Stimulated activated naive B cell treated with anti-CD40 and anti-IgM and Interleukin-4, amounts not matched to agents 10 μg/mL and 1 μg/mL and 100 μg/mL, for 72 hours (primary cell): ENCODE measurements at regions not wholly inside any gene's neighbourhood (a gene's known extent, or its start where the extent isn't known, plus 50 kb on each side); places are given as distances from the start of the nearest gene placed in this dataset.

Experiments
- ATAC-seq, 2 donors: fragments of 150-1000 bp; cut with Tn5 transposase; replicated peaks; 2 replicates each; pipeline ENCODE4 v1.10.0; 2021; ENCODE audit warnings: moderate library complexity in 1 of 2
- DNase-seq: peaks from one replicate; pipeline ENCODE4 v3.0.0; 2021
- H3K27ac Mint-ChIP-seq: one replicate; pipeline ENCODE4 v1.8.0; 2022; ENCODE audit warnings: mild to moderate bottlenecking, mixed read lengths
- H3K27me3 Mint-ChIP-seq, 2 donors: one replicate each; pipeline ENCODE4 v1.8.0; 2022; ENCODE audit warnings: mixed read lengths in 2 of 2
- H3K36me3 Mint-ChIP-seq, 2 donors: one replicate each; pipeline ENCODE4 v1.8.0; 2022; ENCODE audit warnings: mixed read lengths in 2 of 2, mild to moderate bottlenecking in 1 of 2
- H3K4me1 Mint-ChIP-seq, 2 donors: one replicate each; pipeline ENCODE4 v1.8.0; 2022; ENCODE audit warnings: mixed read lengths in 2 of 2, mild to moderate bottlenecking in 1 of 2
- H3K4me3 Mint-ChIP-seq, 2 donors: one replicate each; pipeline ENCODE4 v1.8.0; 2022; ENCODE audit warnings: mild to moderate bottlenecking in 2 of 2, mixed read lengths in 2 of 2, moderate library complexity in 1 of 2
- H3K9me3 Mint-ChIP-seq, 2 donors: one replicate each; pipeline ENCODE4 v1.8.0; 2022; ENCODE audit warnings: mixed read lengths in 2 of 2, mild to moderate bottlenecking in 1 of 2

DNA sequence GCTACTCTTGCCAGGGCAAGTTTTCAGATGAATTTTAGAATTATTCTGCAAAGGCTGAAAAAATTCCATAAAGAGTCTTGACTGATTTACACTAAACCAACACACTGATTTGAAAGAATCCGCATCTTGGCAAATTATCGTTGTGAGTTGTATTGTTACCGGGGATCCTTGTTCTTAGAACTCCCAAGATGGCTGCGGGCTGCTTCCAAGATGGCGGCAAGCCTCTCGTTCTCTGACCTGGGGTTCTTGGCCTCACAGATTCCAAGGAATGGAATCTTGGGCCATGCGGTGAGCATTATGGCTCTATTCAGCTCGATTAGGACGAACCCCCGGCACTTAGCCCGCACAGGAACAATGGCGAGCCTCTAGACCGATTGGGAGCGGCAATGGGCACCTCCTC lies 132.5 kb downstream of the ZNF664 start:
- Mint-ChIP-seq H3K4me3 (no peak overlapping the region), H3K27me3 (peaks cover 0 to 3% of the 10 kb centered on the region in 2 donors), H3K27ac (no peak overlapping the region), H3K4me1 (peaks cover 0 to 2% of the 10 kb centered on the region in 2 donors), H3K36me3 (peaks cover 0 to 4% of the 10 kb centered on the region in 2 donors), H3K9me3 (peaks cover 7% of the 10 kb centered on the region in 2 donors)
- ATAC-seq, result no peak
- DNase-seq, result no peak

DNA sequence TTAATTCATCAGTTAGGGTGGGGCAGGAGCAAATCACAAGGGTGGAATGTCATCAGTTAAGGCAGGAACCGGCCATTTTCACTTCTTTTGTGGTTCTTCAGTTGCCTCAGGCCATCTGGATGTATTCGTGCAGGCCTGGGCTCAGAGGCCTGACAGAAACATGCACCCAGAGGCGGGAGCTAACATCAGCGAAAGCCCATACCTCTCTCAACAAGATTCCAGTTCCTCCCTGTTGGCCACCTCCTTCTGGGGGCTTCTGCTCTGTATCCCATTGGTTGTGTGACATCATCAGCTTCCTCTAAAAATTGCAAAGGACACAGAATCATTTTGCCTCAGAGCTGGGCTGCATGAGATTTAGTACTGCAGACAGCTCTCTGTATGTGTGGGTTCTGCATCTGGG lies 134.3 kb downstream of the ZNF664 start:
- H3K9me3 Mint-ChIP-seq, result peaks cover 5 to 7% of the 10 kb centered on the region in 2 donors
- peaks cover 0 to 4% of the 10 kb centered on the region in 2 donors for H3K36me3 Mint-ChIP-seq
- H3K4me1 Mint-ChIP-seq, result peaks cover 0 to 2% of the 10 kb centered on the region in 2 donors
- ATAC-seq (no peak), DNase-seq (no peak)
- no peak overlapping the region for H3K4me3 Mint-ChIP-seq
- no peak overlapping the region for H3K27ac Mint-ChIP-seq
- peaks cover 0 to 3% of the 10 kb centered on the region in 2 donors for H3K27me3 Mint-ChIP-seq

DNA sequence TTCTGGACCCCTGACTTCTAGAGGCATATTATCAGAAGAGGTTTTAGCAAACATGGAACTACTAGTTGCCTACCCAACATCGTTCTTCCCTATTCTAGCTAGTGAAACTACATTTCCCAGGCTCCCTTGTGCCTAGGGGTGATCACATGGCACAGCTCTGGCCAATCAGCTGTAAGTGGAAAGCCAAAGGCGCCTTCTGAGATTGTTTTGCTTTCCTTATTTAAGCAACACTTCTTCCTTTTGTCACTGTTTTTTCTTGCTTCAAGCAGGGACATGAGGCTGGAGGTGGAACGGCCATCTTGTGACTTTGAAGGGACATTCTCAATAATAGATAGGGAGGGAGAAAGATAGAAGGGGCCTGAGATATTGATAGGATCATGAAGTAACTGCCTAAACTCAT lies 136.7 kb downstream of the ZNF664 start:
- H3K9me3 Mint-ChIP-seq, result peaks cover 5 to 7% of the 10 kb centered on the region in 2 donors
- peaks cover 0 to 2% of the 10 kb centered on the region in 2 donors for H3K4me1 Mint-ChIP-seq
- no peak overlapping the region for H3K27ac Mint-ChIP-seq
- DNase-seq (peak; percentile 2), ATAC-seq (peak; percentile 70 to 85)
- H3K4me3 Mint-ChIP-seq, result no peak overlapping the region
- H3K36me3 Mint-ChIP-seq, result peaks cover 0 to 4% of the 10 kb centered on the region in 2 donors
- H3K27me3 Mint-ChIP-seq, result peaks cover 0 to 4% of the 10 kb centered on the region in 2 donors

DNA sequence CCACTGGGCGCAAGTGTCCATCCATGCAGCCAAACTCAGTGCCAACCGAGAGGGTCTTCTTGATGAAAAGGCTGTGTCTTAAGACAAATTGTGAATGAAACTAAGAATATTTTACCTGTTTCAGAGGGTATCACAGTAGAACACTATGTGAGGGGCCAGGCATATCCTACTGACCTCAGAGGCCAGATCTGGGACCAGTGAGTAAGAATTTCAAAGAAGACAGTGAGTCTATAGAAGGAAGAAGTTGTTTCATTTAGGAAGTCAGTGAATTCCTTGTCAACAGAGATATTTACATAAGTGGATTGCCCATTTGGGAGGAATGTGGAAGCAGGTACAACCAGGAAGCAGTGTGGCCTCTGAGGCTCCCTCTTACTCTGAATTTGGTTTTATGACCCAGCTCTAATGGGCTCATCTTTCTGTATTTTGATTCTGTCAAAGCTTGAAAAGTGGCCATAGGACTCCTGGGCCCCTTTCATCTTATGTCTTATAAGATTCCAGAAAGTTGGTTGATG lies 137.4 kb downstream of the ZNF664 start:
- Mint-ChIP-seq H3K27ac (no peak overlapping the region), H3K9me3 (peaks cover 5 to 7% of the 10 kb centered on the region in 2 donors), H3K36me3 (peaks cover 0 to 4% of the 10 kb centered on the region in 2 donors), H3K4me3 (no peak overlapping the region), H3K27me3 (peaks cover 6 to 9% of the 10 kb centered on the region in 2 donors), H3K4me1 (peaks cover 0 to 2% of the 10 kb centered on the region in 2 donors)
- ATAC-seq, result no peak
- no peak for DNase-seq

DNA sequence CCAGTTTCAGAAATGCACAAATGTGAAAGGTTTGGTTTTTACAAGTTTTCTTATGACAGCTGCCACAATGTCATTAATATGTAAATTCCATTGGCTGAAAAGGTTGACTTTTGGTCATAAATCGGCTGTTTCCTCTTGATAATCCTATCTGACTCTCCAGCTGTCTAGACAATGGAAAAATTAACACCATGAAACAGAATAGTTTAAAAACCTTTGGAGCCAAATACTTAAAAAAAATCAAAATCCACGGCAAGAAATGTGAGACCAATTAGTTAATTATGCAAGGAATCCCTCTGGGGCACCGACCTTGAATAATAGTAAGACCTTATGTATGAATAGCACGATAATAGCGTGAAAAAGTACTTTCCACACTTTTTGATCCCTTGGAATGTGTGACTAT lies 138.0 kb downstream of the ZNF664 start:
- peaks cover 5 to 7% of the 10 kb centered on the region in 2 donors for H3K9me3 Mint-ChIP-seq
- no peak for ATAC-seq
- no peak overlapping the region for H3K27ac Mint-ChIP-seq
- DNase-seq, result no peak
- H3K27me3 Mint-ChIP-seq, result peaks cover 6 to 9% of the 10 kb centered on the region in 2 donors
- H3K4me1 Mint-ChIP-seq, result peaks cover 0 to 2% of the 10 kb centered on the region in 2 donors
- H3K36me3 Mint-ChIP-seq, result peaks cover 0 to 4% of the 10 kb centered on the region in 2 donors
- no peak overlapping the region for H3K4me3 Mint-ChIP-seq

DNA sequence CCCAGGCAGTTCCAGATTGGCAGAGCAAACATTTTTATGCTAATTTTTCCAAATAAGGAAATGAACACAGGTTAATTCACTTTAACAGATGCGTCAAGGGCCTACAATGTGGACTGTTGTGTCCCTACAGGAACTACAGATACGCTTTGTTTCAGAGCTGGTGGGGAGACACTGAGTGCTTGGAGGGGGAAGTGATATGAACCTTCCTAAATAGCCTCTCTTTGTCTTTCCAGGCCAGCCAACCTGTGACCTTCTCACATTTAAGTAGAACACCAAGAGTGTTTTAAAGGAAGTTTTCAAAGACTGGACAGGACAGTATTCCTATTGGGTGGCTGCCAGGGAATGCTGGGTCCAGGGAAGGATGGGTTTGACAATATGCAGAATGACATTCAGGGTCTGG lies 141.3 kb downstream of the ZNF664 start:
- Mint-ChIP-seq H3K4me1 (peaks cover 0 to 2% of the 10 kb centered on the region in 2 donors), H3K4me3 (no peak overlapping the region), H3K27ac (no peak overlapping the region), H3K9me3 (peaks cover 0 to 4% of the 10 kb centered on the region in 2 donors), H3K36me3 (no peaks in the 10 kb centered on the region), H3K27me3 (peaks cover 6 to 10% of the 10 kb centered on the region in 2 donors)
- DNase-seq (no peak), ATAC-seq (no peak)

DNA sequence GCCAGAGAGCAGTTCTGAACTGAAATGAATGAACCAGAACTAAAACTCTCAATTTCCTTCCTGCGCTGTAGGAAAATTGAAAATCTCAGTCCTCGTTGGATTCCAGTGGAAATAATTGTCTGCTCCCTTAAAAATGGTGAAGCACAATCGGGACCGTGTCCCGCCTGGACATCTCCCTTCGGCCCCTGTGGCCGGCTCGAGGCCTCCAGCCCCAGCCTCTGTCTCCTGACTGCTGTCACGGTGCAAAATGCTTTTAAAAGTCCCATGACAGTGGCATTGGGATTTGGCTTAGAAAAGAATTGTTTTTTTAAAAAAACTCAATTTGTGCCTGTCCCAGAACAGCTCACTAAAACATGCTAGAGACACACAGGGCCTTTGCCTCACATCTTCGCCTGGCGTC lies 142.5 kb downstream of the ZNF664 start:
- Mint-ChIP-seq H3K36me3 (no peaks in the 10 kb centered on the region), H3K9me3 (no peaks in the 10 kb centered on the region), H3K4me3 (no peak overlapping the region), H3K27me3 (peaks cover 6 to 10% of the 10 kb centered on the region in 2 donors), H3K4me1 (no peaks in the 10 kb centered on the region), H3K27ac (no peak overlapping the region)
- DNase-seq (no peak), ATAC-seq (no peak)

DNA sequence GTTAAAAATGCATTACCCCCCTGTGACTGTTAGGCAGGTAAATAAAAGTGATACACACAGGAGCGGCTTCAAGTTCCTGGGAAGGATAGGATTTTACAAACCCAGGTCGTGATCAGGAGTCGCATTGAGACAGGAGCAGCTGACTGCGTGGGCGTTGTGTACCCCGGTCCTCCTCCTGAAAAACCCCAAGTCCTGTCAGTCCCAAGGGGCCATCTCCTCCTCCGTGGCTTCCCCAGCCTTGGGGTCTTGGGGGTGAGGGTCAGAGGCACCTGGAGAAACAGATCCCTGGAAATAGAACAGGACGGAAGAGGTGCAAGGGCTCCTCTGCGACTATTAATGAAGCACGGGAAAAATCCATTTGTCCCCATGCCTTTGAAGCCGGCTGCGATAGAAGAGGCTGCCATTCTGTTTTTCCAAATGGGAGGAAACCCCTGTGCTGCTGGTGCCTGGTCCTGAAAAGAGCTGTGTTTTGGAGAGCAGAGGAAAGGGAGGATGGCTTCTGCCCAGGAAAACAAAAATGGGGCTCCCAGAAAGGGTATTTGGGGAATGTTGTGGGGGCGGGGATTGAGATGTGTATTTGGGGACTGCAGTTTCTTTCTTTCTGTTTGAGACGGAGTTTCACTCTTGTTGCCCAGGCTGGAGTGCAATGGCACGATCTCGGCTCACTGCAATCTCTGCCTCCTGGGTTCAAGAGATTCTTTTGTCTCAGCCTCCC lies 143.1 kb downstream of the ZNF664 start:
- peaks cover 6 to 10% of the 10 kb centered on the region in 2 donors for H3K27me3 Mint-ChIP-seq
- H3K4me1 Mint-ChIP-seq, result no peaks in the 10 kb centered on the region
- no peak for DNase-seq
- no peak overlapping the region for H3K4me3 Mint-ChIP-seq
- no peaks in the 10 kb centered on the region for H3K36me3 Mint-ChIP-seq
- no peak for ATAC-seq
- no peaks in the 10 kb centered on the region for H3K9me3 Mint-ChIP-seq
- H3K27ac Mint-ChIP-seq, result no peak overlapping the region

DNA sequence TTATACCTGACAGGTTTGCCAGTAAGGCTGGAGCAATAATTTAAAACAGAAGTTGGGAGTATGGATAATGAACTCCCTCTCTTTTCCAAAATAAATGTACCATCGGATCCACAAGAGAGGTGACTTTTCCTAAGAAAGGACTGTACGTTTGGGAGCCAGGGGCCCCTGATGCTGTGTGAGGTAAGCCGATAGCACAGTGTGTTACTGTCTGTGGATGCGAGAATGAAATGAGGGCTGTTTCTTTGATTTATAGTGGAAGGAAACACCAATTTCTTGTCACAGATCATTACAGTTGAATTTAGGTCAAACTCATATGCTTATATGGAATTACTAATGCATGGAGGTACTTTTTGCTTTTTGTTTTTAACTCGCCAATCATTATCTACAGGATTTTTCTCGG lies 147.7 kb downstream of the ZNF664 start:
- Mint-ChIP-seq H3K27me3 (peaks cover 7 to 9% of the 10 kb centered on the region in 2 donors), H3K4me1 (no peaks in the 10 kb centered on the region), H3K27ac (no peak overlapping the region), H3K9me3 (no peaks in the 10 kb centered on the region), H3K36me3 (no peaks in the 10 kb centered on the region), H3K4me3 (no peak overlapping the region)
- no peak for ATAC-seq
- DNase-seq, result no peak

DNA sequence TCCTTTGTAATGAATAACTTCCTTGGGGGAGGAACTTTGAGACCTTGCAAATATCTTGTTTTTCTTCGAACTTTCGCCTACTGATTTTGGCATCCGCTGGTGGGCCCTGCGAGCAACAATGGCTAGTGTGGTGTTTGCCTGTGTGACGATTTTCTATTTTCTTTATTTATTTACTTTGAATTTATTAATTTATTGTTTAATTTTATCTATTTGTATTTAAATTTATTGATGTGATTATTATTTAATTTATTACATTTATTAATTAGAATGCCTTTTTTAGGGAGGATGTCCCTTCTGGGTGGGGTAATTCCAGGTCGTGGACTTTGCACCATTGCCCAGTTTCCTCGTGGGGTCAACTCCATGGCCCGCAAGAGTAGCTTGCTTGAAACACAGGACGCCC lies 149.7 kb downstream of the ZNF664 start:
- H3K27me3 Mint-ChIP-seq, result peaks cover 5 to 12% of the 10 kb centered on the region in 2 donors
- no peaks in the 10 kb centered on the region for H3K9me3 Mint-ChIP-seq
- DNase-seq, result no peak
- H3K4me1 Mint-ChIP-seq, result no peaks in the 10 kb centered on the region
- no peaks in the 10 kb centered on the region for H3K36me3 Mint-ChIP-seq
- H3K4me3 Mint-ChIP-seq, result no peak overlapping the region
- ATAC-seq, result no peak
- no peak overlapping the region for H3K27ac Mint-ChIP-seq

DNA sequence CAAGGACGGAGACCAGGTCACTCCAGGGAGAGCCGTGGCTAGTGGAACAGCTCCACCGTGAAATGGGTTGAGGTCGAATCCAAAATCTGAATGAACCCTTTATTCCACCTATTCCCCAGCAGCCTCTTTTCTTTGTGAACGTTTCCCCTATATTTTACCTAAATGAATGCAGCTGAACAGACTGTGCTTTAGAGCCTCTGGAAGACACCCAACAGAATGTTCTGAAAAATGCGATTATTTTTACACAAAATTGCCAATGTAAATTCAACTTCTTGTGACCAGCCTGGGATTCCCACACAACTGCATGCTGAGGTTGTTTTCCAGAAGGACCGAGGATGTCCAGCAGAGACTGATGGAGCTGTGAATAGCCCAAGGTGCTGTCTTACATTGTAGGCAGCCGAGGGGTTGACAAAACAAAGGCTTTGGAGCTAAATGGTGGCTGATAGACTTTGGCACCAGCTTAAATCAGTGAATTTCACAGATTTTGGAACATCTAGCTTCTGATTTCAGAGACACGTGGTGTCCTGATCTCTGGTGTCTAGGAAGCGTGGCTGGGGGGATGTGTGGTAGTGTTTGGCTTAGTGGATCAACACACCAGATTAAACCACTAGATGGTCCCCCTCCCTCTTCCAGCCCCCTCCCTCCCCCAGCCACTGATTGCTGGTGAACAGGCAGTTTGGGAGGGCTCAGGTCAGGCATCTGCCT lies 150.4 kb downstream of the ZNF664 start:
- Mint-ChIP-seq H3K4me1 (no peaks in the 10 kb centered on the region), H3K27me3 (peaks cover 5 to 12% of the 10 kb centered on the region in 2 donors), H3K36me3 (no peaks in the 10 kb centered on the region), H3K4me3 (no peak overlapping the region), H3K9me3 (no peaks in the 10 kb centered on the region), H3K27ac (no peak overlapping the region)
- DNase-seq, result no peak
- no peak for ATAC-seq

DNA sequence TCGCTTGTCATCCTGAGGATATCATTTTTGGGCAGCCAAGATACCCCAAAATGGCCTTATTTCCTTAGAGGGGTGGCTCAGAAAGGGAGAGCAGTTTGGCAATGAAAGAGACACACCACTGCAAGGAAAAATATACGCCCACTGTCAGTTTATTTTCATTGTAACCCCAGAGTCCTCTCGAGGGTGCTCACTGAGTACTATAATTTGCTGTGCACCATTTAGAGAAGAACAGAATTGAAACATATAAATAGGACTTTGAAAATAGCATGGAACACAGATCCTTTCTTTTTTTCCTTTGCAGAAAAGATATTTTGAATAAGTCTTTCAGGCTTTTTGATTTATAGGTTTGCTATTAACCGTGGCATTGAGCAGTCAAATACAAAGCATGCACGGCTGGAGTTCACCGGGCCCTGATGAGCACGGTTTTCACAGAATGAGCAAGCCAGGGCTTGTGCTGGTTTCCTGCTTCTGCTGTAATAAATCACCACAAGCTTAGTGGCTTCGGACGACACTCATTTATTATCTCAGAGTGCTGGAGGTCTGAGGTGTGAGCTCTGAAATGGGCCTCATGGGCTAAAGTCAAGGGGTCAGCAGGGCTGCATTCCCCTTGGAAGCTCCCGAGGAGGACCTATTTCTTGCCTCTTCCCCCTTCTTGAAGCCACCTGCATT lies 152.3 kb downstream of the ZNF664 start:
- Mint-ChIP-seq H3K4me3 (no peak overlapping the region), H3K27ac (no peak overlapping the region), H3K27me3 (peaks cover 5 to 12% of the 10 kb centered on the region in 2 donors), H3K4me1 (no peaks in the 10 kb centered on the region), H3K36me3 (no peaks in the 10 kb centered on the region), H3K9me3 (no peaks in the 10 kb centered on the region)
- peak in 1 of 2 donors; percentile 27 for ATAC-seq
- no peak for DNase-seq

DNA sequence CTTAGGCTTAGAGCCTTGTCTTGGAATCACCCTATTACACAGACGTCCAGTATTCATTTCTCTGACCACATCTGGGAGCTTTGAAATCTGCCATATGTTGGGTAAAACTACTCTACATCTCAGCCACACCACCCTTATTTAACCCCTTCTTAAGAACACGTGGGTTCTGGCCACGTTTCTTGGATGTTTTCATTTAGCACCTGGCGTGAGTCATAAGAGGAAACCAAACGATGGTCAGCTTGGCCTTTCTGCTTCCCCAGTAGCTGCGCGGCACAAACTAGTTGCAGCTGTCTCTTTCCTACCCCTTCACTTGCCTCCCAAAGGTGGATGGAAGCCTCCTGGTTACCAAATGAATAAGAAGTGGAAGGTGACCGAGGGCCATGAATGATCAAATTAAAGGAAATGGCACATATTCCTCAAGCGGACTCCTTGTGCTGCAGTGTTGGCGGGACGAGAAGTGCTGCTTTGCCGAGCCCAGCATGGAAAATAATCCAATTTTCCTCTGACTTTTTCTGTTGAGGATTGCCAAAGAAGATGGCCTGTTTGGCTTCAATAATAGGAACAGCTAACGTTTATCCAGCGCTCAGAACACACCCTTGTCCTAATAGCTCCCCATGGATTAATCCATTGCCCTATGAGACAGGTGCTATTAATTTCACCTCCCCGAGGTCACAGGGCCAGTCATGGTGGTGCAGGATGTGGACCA lies 154.1 kb downstream of the ZNF664 start:
- no peak for ATAC-seq
- H3K4me1 Mint-ChIP-seq, result no peaks in the 10 kb centered on the region

DNA sequence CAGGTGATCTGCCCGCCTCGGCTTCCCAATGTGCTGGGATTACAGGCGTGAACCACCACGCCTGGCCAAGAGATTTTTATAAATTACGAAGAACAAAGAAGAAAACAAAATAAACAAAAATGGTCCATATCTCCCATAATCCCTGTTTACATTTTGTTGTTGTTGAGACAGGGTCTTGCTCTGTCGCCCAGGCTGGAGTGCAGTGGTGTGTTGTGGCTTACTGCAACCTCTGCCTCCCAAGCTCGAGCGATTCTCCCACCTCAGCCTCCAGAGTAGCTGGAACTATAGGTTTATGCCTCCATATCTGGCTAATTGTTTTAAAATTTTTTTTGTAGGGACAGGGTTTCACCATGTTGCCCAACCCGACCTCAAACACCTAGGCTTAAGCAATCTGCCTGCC lies 156.1 kb downstream of the ZNF664 start:
- Mint-ChIP-seq H3K9me3 (no peaks in the 10 kb centered on the region), H3K27me3 (peaks cover 0 to 5% of the 10 kb centered on the region in 2 donors), H3K4me1 (no peaks in the 10 kb centered on the region), H3K27ac (no peak overlapping the region), H3K36me3 (no peaks in the 10 kb centered on the region), H3K4me3 (no peak overlapping the region)
- ATAC-seq (no peak), DNase-seq (no peak)

More for the DNA sequence above, 154.1 kb downstream of the ZNF664 start:
- H3K9me3 Mint-ChIP-seq, result no peaks in the 10 kb centered on the region
- peaks cover 5 to 12% of the 10 kb centered on the region in 2 donors for H3K27me3 Mint-ChIP-seq
- no peaks in the 10 kb centered on the region for H3K36me3 Mint-ChIP-seq
- H3K27ac Mint-ChIP-seq, result no peak overlapping the region
- no peak for DNase-seq
- H3K4me3 Mint-ChIP-seq, result no peak overlapping the region
